Small intestine (tissue), 7 donors: ENCODE measurements at regions not wholly inside any gene's neighbourhood (a gene's known extent, or its start where the extent isn't known, plus 50 kb on each side); places are given as distances from the start of the nearest gene placed in this dataset.
A peak's percentile ranks its signal among the peaks of the same experiment; 100 is the strongest.

Source experiments
- DNase-seq, 2 donors: peaks; one replicate each; pipeline versions ENCODE4 v3.0.0 to v3.0.0-alpha.2; 2013
- FAIRE-seq: peaks from 2 replicates; lab custom pipeline; 2012; peaks lifted over from hg19 to GRCh38; lab: Jason Lieb, UNC
- H3K27ac ChIP-seq, 3 donors: one replicate each; pipeline ENCODE4 v1.5.1; 2013; ENCODE audit warnings: low read length in 2 of 3, mild to moderate bottlenecking in 2 of 3, control low read depth in 1 of 3, inconsistent platforms in 1 of 3, low read depth in 1 of 3, moderate library complexity in 1 of 3
- H3K27me3 ChIP-seq, 3 donors: one replicate each; pipeline ENCODE4 v1.6.1; 2013; ENCODE audit warnings: low read length in 3 of 3, inconsistent platforms in 1 of 3; ENCODE audit not compliant: control insufficient read depth in 3 of 3, insufficient read depth in 3 of 3
- H3K36me3 ChIP-seq, 3 donors: one replicate each; pipeline ENCODE4 v1.6.1; 2013; ENCODE audit warnings: low read length in 3 of 3, inconsistent platforms in 1 of 3, low read depth in 1 of 3, mild to moderate bottlenecking in 1 of 3, moderate library complexity in 1 of 3; ENCODE audit not compliant: control insufficient read depth in 3 of 3, insufficient read depth in 2 of 3
- H3K4me1 ChIP-seq, 3 donors: one replicate each; pipeline ENCODE4 v1.6.1; 2013; ENCODE audit warnings: low read length in 2 of 3, inconsistent platforms in 1 of 3, low read depth in 1 of 3, mild to moderate bottlenecking in 1 of 3, moderate library complexity in 1 of 3; ENCODE audit not compliant: control insufficient read depth in 3 of 3, insufficient read depth in 2 of 3
- H3K4me3 ChIP-seq, 3 donors: one replicate each; pipeline ENCODE4 v1.5.1; 2013; ENCODE audit warnings: low read length in 3 of 3, control low read depth in 1 of 3, inconsistent platforms in 1 of 3, low read depth in 1 of 3, mild to moderate bottlenecking in 1 of 3, moderate library complexity in 1 of 3
- H3K9me3 ChIP-seq, 2 donors: one replicate each; pipeline ENCODE4 v1.6.1; 2013; ENCODE audit warnings: low read depth in 1 of 2, low read length in 1 of 2; ENCODE audit not compliant: control insufficient read depth in 2 of 2, insufficient read depth in 1 of 2
- WGBS, 3 donors: extraction: QIAGEN DNeasy Blood & Tissue Kit; methylation state at CpG; one replicate each; pipeline ENCODE4 v1.1.7; 2013; 5-methylcytosine and 5-hydroxymethylcytosine counted together
- donor health status: healthy with polysubstance abuse.
- donor health status: control.
- donor health status: control.
- donor health status: Bipolar disorder and iron deficiency.
- donor health status: healthy.

DNA sequence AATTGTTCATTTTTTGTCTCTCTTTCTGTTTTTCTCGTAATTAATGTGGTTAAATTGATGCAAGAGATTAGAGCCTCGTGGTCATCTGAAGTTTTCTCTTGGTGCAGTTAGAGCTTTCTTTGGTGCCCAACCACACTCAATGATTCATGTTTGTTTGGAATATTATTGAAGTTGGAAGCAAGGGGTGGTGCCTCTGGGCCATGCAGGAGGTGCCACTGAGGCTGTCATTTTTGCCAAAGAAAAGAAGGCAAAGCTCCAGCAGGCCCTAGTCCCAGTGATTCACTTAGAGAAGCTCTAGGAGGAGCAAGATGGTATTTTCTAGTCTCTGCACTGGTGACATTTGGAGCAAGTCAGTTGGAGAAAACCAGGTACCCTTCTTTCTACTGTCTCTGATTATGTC lies 144.5 kb upstream of the RALGAPA2 start:
- 41 to 47% (median 46%) methylated on average over 2 of the region's 2 CpGs for WGBS, 3 donors
- FAIRE-seq: no peak
- no peak for DNase-seq

GRCh38 chr20:20856306-20856705 lies 143.9 kb upstream of the RALGAPA2 start:
- H3K4me3 ChIP-seq: no peak overlapping the region

More for the DNA sequence above, 144.5 kb upstream of the RALGAPA2 start:
- H3K27me3 ChIP-seq: peaks cover 0 to 8% (median 6%) of the 10 kb centered on the region in 3 donors
- no peak overlapping the region for H3K4me3 ChIP-seq
- peaks cover 0 to 6% of the 10 kb centered on the region in 2 donors for H3K9me3 ChIP-seq
- no peak overlapping the region for H3K27ac ChIP-seq
- no peaks in the 10 kb centered on the region for H3K36me3 ChIP-seq
- no peaks in the 10 kb centered on the region for H3K4me1 ChIP-seq

DNA sequence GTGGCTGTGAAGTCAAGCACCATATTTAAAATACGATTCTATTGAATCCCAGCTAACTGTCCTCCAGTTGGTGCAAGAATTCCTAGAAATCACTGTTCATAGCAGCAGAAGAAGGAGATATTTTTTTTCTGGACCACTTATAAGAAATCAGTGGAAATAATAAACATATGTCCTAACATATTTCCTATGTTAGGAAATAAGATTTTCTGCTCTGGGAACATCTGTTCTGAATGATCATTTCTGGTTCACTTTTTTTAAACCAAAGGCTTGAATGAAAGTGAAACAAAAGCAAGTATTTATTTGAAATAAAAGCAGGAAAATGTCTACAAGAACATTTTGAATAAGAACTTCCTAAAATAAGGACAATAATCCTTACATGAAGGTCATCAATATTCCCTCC lies 138.9 kb upstream of the RALGAPA2 start:
- DNase-seq (no peak), FAIRE-seq (no peak)
- Histone ChIP-seq H3K4me1 (no peaks in the 10 kb centered on the region), H3K27ac (no peak overlapping the region), H3K4me3 (no peak overlapping the region), H3K36me3 (no peaks in the 10 kb centered on the region), H3K9me3 (peaks cover 0 to 6% of the 10 kb centered on the region in 2 donors), H3K27me3 (peaks cover 0 to 3% (median 0%) of the 10 kb centered on the region in 3 donors)
- 66 to 82% (median 75%) methylated on average over 1 of the region's 1 CpG for WGBS, 3 donors

More at GRCh38 chr20:20856306-20856705, 143.9 kb upstream of the RALGAPA2 start:
- FAIRE-seq (no peak), DNase-seq (no peak)
- Histone ChIP-seq H3K4me1 (no peaks in the 10 kb centered on the region), H3K27me3 (peaks cover 0 to 8% (median 6%) of the 10 kb centered on the region in 3 donors), H3K36me3 (no peaks in the 10 kb centered on the region), H3K9me3 (peaks cover 0 to 6% of the 10 kb centered on the region in 2 donors), H3K27ac (no peak overlapping the region)
- 58 to 66% (median 62%) methylated on average over 7 of the region's 7 CpGs for WGBS, 3 donors

DNA sequence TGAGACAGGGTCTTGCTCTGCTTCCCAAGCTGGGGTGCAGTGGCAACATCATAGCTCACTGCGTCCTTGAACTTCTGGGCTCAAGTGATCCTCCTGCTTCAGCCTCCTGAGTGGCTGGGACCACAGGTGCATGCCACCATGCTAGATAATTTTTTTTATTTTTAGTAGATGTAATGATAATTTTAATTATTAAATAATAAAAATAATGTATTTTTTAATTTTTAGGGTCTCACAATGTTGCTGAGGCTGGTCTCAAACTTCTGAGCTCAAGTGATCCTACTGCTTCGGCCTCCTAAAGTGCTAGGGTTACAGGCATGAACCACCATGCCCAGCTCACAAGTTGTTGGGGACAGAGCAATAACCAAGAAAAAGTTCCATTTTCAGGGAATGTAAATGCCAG lies 138.0 kb upstream of the RALGAPA2 start:
- no peak for FAIRE-seq
- 84 to 96% (median 92%) methylated on average over 2 of the region's 2 CpGs for WGBS, 3 donors
- H3K27me3 ChIP-seq: no peaks in the 10 kb centered on the region

DNA sequence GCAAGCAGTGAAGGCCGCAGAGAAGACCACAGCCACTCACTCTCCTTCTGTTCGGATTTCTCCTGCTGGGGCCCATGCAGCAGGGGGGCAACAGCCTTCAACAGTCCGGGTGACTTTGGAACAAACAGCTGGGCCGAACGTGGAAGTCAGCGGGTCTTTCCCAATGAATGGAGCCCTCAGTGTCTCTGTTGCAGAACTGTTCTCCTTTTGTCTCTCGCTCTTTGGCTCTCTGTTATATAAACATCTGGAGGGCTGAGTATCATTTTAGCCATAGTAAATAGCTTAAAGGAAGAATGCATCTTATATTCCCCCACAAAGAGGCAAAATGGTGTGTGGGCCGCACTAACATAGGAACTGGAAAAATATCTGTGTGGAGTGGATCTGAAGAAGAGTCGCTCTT lies 136.7 kb upstream of the RALGAPA2 start:
- H3K4me3 ChIP-seq: no peak overlapping the region
- peaks cover 0 to 6% of the 10 kb centered on the region in 2 donors for H3K9me3 ChIP-seq
- H3K27ac ChIP-seq: no peak overlapping the region
- no peak for DNase-seq
- no peak for FAIRE-seq
- H3K4me1 ChIP-seq: no peaks in the 10 kb centered on the region
- no peaks in the 10 kb centered on the region for H3K36me3 ChIP-seq
- 74 to 89% (median 78%) methylated on average over 9 of the region's 9 CpGs for WGBS, 3 donors
- H3K27me3 ChIP-seq: no peaks in the 10 kb centered on the region

More for the DNA sequence above, 138.0 kb upstream of the RALGAPA2 start:
- no peak for DNase-seq
- H3K9me3 ChIP-seq: peaks cover 0 to 6% of the 10 kb centered on the region in 2 donors
- no peaks in the 10 kb centered on the region for H3K4me1 ChIP-seq
- no peaks in the 10 kb centered on the region for H3K36me3 ChIP-seq
- no peak overlapping the region for H3K27ac ChIP-seq
- no peak overlapping the region for H3K4me3 ChIP-seq

DNA sequence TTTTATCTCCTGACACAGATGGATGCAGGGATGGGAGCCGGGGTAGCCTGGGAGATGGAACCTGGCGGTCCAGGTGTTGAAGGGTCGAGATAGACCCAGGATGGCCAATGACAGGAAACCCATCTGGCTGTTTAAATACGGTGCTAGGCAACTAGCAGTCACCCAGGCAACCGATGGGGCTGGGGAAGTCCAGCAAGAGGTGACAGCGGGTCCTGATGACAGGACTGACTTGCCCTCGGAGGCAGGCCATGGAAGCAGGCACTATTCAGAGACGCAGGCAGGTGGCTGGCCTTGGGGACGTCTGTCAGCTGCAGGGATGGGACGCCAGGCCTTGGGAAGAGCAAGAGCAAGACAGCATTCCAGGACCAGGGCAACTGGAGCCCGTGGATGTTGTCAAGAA lies 135.4 kb upstream of the RALGAPA2 start:
- DNase-seq: peak; percentile 4 to 16
- H3K4me3 ChIP-seq: no peak overlapping the region
- no peak for FAIRE-seq
- 82 to 87% (median 82%) methylated on average over 11 of the region's 11 CpGs for WGBS, 3 donors
- H3K4me1 ChIP-seq: no peaks in the 10 kb centered on the region
- no peaks in the 10 kb centered on the region for H3K27me3 ChIP-seq
- H3K9me3 ChIP-seq: no peaks in the 10 kb centered on the region
- H3K27ac ChIP-seq: no peak overlapping the region
- no peaks in the 10 kb centered on the region for H3K36me3 ChIP-seq

- FAIRE-seq (no peak), DNase-seq (peak; percentile 14 to 29)
- no peak overlapping the region for H3K27ac ChIP-seq
- no peaks in the 10 kb centered on the region for H3K9me3 ChIP-seq
- WGBS, 3 donors: 17 to 33% (median 33%) methylated on average over 6 of the region's 6 CpGs
- H3K4me3 ChIP-seq: no peak overlapping the region
- H3K27me3 ChIP-seq: peaks cover 0 to 3% (median 0%) of the 10 kb centered on the region in 3 donors
- H3K36me3 ChIP-seq: no peaks in the 10 kb centered on the region
- no peaks in the 10 kb centered on the region for H3K4me1 ChIP-seq
Observed at GRCh38 chr20:20843982-20844381, 131.5 kb upstream of the RALGAPA2 start.

- FAIRE-seq (no peak), DNase-seq (no peak)
- peaks cover 0 to 11% (median 2%) of the 10 kb centered on the region in 3 donors for H3K27me3 ChIP-seq
- peaks cover 0 to 4% (median 0%) of the 10 kb centered on the region in 3 donors for H3K4me1 ChIP-seq
- H3K4me3 ChIP-seq: no peak overlapping the region
- no peak overlapping the region for H3K27ac ChIP-seq
- no peaks in the 10 kb centered on the region for H3K9me3 ChIP-seq
- no peaks in the 10 kb centered on the region for H3K36me3 ChIP-seq
Observed at GRCh38 chr20:20839771-20840170, 127.3 kb upstream of the RALGAPA2 start.

- DNase-seq: peak; percentile 40 to 71
- H3K27ac ChIP-seq: no peak overlapping the region
- H3K9me3 ChIP-seq: no peaks in the 10 kb centered on the region
- H3K27me3 ChIP-seq: peaks cover 2 to 11% (median 2%) of the 10 kb centered on the region in 3 donors
- no peaks in the 10 kb centered on the region for H3K36me3 ChIP-seq
- H3K4me1 ChIP-seq: peaks cover 0 to 4% (median 0%) of the 10 kb centered on the region in 3 donors
- H3K4me3 ChIP-seq: peak overlapping the region in 1 of 3 donors; percentile 24
- WGBS, 3 donors: 15 to 25% (median 23%) methylated on average over 19 of the region's 19 CpGs
- FAIRE-seq: no peak
Observed at GRCh38 chr20:20837574-20838021, 125.2 kb upstream of the RALGAPA2 start.
